ENCODE measurements at regions not wholly inside any gene's neighbourhood (a gene's known extent, or its start where the extent isn't known, plus 50 kb on each side); places are given as distances from the start of the nearest gene placed in this dataset.

GRCh38 chr7:124497176-124497575 lies 268.4 kb downstream of the GPR37 start:
- TF ChIP-seq POLR2A (IDR thresholded peaks at IDR 0.05; ENCODE audit: low read depth) (no peak), EP300 (IDR thresholded peaks at IDR 0.05) (no peak), CTCF (IDR thresholded peaks at IDR 0.05) (no peak)
